Endothelial cell of umbilical vein (primary cell): ENCODE measurements at regions not wholly inside any gene's neighbourhood (a gene's known extent, or its start where the extent isn't known, plus 50 kb on each side); places are given as distances from the start of the nearest gene placed in this dataset.

Source experiments
- BruUV-seq: library from RNA; stranded (reverse); fragments of 400-500 nt; replicated peaks from 2 replicates; lab custom pipeline; 2021; lab: Mats Ljungman, UMichigan
- CTCF ChIA-PET: fragments of 300-600, 350-600 bp; sonication (Branson Sonifier 250); formaldehyde crosslinking; loops from one replicate; lab custom pipeline; 2021; ENCODE audit warnings: antibody characterized with exemption, inconsistent platforms; lab: Charles Lee
- POLR2A ChIA-PET: fragments of 300-600, 350-600 bp; sonication (Branson Sonifier 250); formaldehyde crosslinking; loops from one replicate; lab custom pipeline; 2021; ENCODE audit warnings: antibody characterized with exemption, inconsistent platforms; lab: Charles Lee
- DNase-seq: peaks from one replicate; pipeline ENCODE4 v3.0.0-alpha.2; 2011; ENCODE audit warnings: low read depth, low spot score
- FAIRE-seq: peaks from 2 replicates; lab custom pipeline; 2011; peaks lifted over from hg19 to GRCh38; lab: Jason Lieb, UNC
- H2AFZ ChIP-seq: 2 replicates; pipeline ENCODE4 v1.6.0; 2012; ENCODE audit warnings: low read depth, low read length, control low read depth, inconsistent platforms
- H3K27ac ChIP-seq: 2 replicates; pipeline ENCODE4 v1.5.1; 2011; ENCODE audit warnings: low read depth, mild to moderate bottlenecking, control low read depth, low read length, moderate library complexity; ENCODE audit not compliant: insufficient read depth
- H3K27me3 ChIP-seq, 2 experiments: 2 replicates each; pipeline versions ENCODE4 v1.6.0 to v1.6.1; 2011; ENCODE audit warnings: low read length in 2 of 2, mixed read lengths in 1 of 2; ENCODE audit not compliant: control insufficient read depth in 2 of 2, insufficient read depth in 2 of 2
- H3K36me3 ChIP-seq, 2 experiments: 2 replicates in 1 of 2; 3 replicates in 1 of 2; pipeline ENCODE4 v1.5.1; 2011; ENCODE audit warnings: low read length in 2 of 2, mild to moderate bottlenecking in 1 of 2, moderate library complexity in 1 of 2; ENCODE audit not compliant: control insufficient read depth in 2 of 2, insufficient read depth in 2 of 2; ENCODE audit errors: extremely low read depth in 1 of 2
- H3K4me1 ChIP-seq: 3 replicates; pipeline ENCODE4 v1.5.1; 2011; ENCODE audit warnings: mild to moderate bottlenecking, low read length; ENCODE audit not compliant: control insufficient read depth, insufficient read depth; ENCODE audit errors: extremely low read depth
- H3K4me2 ChIP-seq: 2 replicates; pipeline ENCODE4 v1.6.1; 2011; ENCODE audit warnings: low read length, control low read depth, mixed read lengths; ENCODE audit not compliant: insufficient read depth
- H3K4me3 ChIP-seq, 3 experiments: fragments of 200-600 bp in 1 of 3; sonication (generic), shearing (Covaris generic) in 1 of 3; replicated peaks in 1 of 3; 2 replicates each; pipeline ENCODE4 v1.5.1; 2011 to 2016; ENCODE audit warnings: control low read depth in 3 of 3, low read length in 3 of 3, mild to moderate bottlenecking in 2 of 3, inconsistent platforms in 1 of 3, low read depth in 1 of 3, moderate library complexity in 1 of 3; ENCODE audit not compliant: insufficient read depth in 1 of 3
- H3K79me2 ChIP-seq: 2 replicates; pipeline ENCODE4 v1.6.0; 2012; ENCODE audit warnings: low read length, inconsistent platforms; ENCODE audit not compliant: control insufficient read depth, insufficient read depth
- H3K9ac ChIP-seq: replicated peaks from 2 replicates; pipeline ENCODE3; 2011; ENCODE audit warnings: low read length, control low read depth; ENCODE audit not compliant: insufficient read depth; ENCODE audit errors: extremely low read depth
- H3K9me1 ChIP-seq: replicated peaks from 3 replicates; pipeline ENCODE4 v1.6.0; 2011; ENCODE audit warnings: mild to moderate bottlenecking, low read length; ENCODE audit not compliant: control insufficient read depth, insufficient read depth; ENCODE audit errors: extremely low read depth
- H3K9me3 ChIP-seq: replicated peaks from 2 replicates; pipeline ENCODE4 v1.5.1; 2012; ENCODE audit warnings: low read length, inconsistent platforms; ENCODE audit not compliant: control insufficient read depth, insufficient read depth
- H4K20me1 ChIP-seq: replicated peaks from 2 replicates; pipeline ENCODE3; 2011; ENCODE audit warnings: mild to moderate bottlenecking, low read length; ENCODE audit not compliant: control insufficient read depth, insufficient read depth; ENCODE audit errors: extremely low read depth
- CTCF ChIP-seq, 2 donors: IDR thresholded peaks; 1 replicate in 1 of 2; 2 replicates in 1 of 2; pipeline ENCODE4 v1.5.1; 2011; ENCODE audit warnings: low read length in 2 of 2, mild to moderate bottlenecking in 2 of 2, moderate library complexity in 2 of 2, control low read depth in 1 of 2, inconsistent platforms in 1 of 2, low read depth in 1 of 2; ENCODE audit not compliant: insufficient read depth in 1 of 2; ENCODE audit errors: extremely low read depth in 1 of 2
- EZH2 ChIP-seq: IDR thresholded peaks from 2 replicates; pipeline ENCODE4 v1.6.1; 2012; ENCODE audit warnings: borderline replicate concordance, low read depth, mild to moderate bottlenecking, moderate library complexity, low read length, inconsistent platforms; ENCODE audit not compliant: severe bottlenecking
- FOS ChIP-seq: IDR thresholded peaks from 2 replicates; pipeline ENCODE4 v1.6.1; 2011; ENCODE audit warnings: mild to moderate bottlenecking, low read length, moderate library complexity, borderline replicate concordance; ENCODE audit not compliant: insufficient read depth
- GATA2 ChIP-seq: IDR thresholded peaks from 2 replicates; pipeline ENCODE4 v1.7.0; 2011; ENCODE audit warnings: low read depth, mild to moderate bottlenecking, moderate library complexity, mixed read lengths, low read length; ENCODE audit not compliant: insufficient read length, insufficient read depth
- JUN ChIP-seq: IDR thresholded peaks from 2 replicates; pipeline ENCODE4 v1.6.1; 2011; ENCODE audit warnings: borderline replicate concordance, low read depth; ENCODE audit not compliant: insufficient read length, insufficient read depth
- MAX ChIP-seq: IDR thresholded peaks from 2 replicates; pipeline ENCODE4 v1.6.1; 2011; ENCODE audit not compliant: insufficient read depth, insufficient read length
- MYC ChIP-seq: IDR thresholded peaks from one replicate; pipeline ENCODE4 v1.6.1; 2011; ENCODE audit warnings: mild to moderate bottlenecking, low read depth, low read length
- POLR2A ChIP-seq: IDR thresholded peaks from 2 replicates; pipeline ENCODE4 v1.6.1; 2012; ENCODE audit warnings: low read depth, mild to moderate bottlenecking, control low read depth, low read length
- POLR2AphosphoS5 ChIP-seq: IDR thresholded peaks from 2 replicates; pipeline ENCODE4 v1.6.1; 2012; ENCODE audit warnings: low read depth, mild to moderate bottlenecking, control low read depth, low read length, moderate library complexity; ENCODE audit not compliant: insufficient read depth
- dilution Hi-C: fragments of 300-500 bp; cut with MboI; formaldehyde crosslinking; loops from one replicate; pipeline ENCODE4 v1.15.0; 2019; ENCODE audit warnings: low sequenced_read_pairs; ENCODE audit not compliant: extremely low pct_ligation_motif_present
- intact Hi-C: fragments of 100-400 bp; cut with micrococcal nuclease; formaldehyde crosslinking; loops from one replicate; pipeline ENCODE4 v1.10.0; 2022

- ChIA-PET CTCF (no interaction called here), POLR2A (no interaction called here)
- TF ChIP-seq EZH2, result no peak
- no peak for TF ChIP-seq POLR2AphosphoS5
- TF ChIP-seq GATA2, result no peak
- no peak for TF ChIP-seq FOS
- no peak for TF ChIP-seq CTCF (IDR thresholded peaks at IDR 0.05; ENCODE audit: extremely low read depth in 1 of 2, insufficient read depth in 1 of 2, low read depth in 1 of 2, low read length in 2 of 2)
- no peak for TF ChIP-seq MYC
- TF ChIP-seq POLR2A, result no peak
- no peak for TF ChIP-seq JUN
- TF ChIP-seq MAX, result no peak
- Histone ChIP-seq H3K4me3 (no peak overlapping the region), H4K20me1 (no peaks in the 10 kb centered on the region), H3K4me1 (no peaks in the 10 kb centered on the region), H3K9me3 (peaks cover 3% of the 10 kb centered on the region), H3K27me3 (no peaks in the 10 kb centered on the region), H3K36me3 (no peaks in the 10 kb centered on the region), H3K27ac (no peak overlapping the region), H3K79me2 (no peaks in the 10 kb centered on the region), H3K4me2 (no peak overlapping the region), H2AFZ (no peak overlapping the region), H3K9me1 (no peaks in the 10 kb centered on the region), H3K9ac (no peak overlapping the region)
- dilution Hi-C loops (no loop called here), intact Hi-C loops (no loop called here)
- FAIRE-seq (no peak), DNase-seq (no peak)
- no TSS peak for BruUV-seq
Measured at GRCh38 chr5:9780501-9780900, 150.3 kb upstream of the TAS2R1 start.
